ENCODE measurements at regions not wholly inside any gene's neighbourhood (a gene's known extent, or its start where the extent isn't known, plus 50 kb on each side); places are given as distances from the start of the nearest gene placed in this dataset.
"Not testable (repeated sequence)": the region's sequence is repeated elsewhere in the genome, so short reads cannot be mapped to it uniquely, and the experiment has no call there.

DNA sequence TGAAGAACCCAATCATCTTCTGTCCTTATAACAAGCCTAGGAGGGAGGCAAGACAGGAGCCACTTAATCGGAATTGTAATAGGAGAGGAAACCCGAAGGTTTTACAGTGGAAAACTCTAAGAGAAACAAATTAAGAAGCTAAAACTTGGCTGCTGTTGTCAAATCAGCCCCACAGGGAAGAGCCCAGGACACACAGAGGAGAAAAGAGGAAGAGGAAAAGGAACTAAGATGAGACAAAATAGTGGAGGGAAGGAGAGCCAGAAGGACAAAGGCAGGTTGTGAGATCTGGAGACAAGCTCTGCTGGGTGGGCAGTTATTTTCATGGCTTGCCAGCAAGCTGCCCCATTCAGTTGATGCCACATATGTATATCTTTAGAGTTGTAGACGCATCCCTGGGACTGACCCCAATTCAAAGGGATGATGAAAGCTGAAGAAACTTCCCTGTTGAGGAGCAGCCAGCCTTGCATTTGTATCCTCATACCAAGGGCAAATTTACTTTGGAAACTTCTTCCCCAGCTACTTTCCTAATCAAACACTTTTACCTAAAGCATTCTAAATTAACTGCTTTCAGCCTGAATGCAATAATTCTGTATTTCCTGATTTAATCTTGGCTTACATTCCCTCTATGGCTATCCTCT lies 499.8 kb upstream of the MEIS1 start:
- no peak for DNase-seq (ENCODE audit: low read depth)
- no peak for TF ChIP-seq CTCF (IDR thresholded peaks at IDR 0.05; ENCODE audit: low read length, missing control alignments)
- H3K4me3 ChIP-seq (replicated peaks; ENCODE audit: low read depth, low read length): no peak overlapping the region

- TF ChIP-seq CTCF (IDR thresholded peaks at IDR 0.05; ENCODE audit: low read length, missing control alignments): no peak
- DNase-seq (ENCODE audit: low read depth): no peak
- H3K4me3 ChIP-seq (replicated peaks; ENCODE audit: low read depth, low read length): no peak overlapping the region
These were observed 500.2 kb upstream of the SPRED2 start for GRCh38 chr2:65932571-65932970.

DNA sequence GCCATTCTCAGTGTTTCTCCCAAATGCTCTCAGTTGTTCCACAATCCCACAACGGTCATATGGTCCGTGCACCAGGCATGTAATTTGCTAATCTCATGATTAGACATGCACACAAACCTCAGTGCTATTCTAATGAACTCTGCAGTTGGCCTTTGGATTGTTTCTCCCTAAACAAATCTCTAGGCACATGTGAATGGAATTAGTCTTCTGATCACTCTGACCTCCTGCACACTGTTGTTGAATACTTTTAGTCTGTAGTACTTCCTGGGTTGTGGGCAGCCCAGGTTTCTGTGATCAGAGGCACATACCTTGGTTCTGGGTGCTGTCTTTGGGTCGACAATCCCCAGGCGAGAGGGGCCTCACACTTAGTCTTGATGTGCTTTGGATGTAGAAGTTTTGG lies 498.7 kb upstream of the SPRED2 start:
- TF ChIP-seq CTCF (IDR thresholded peaks at IDR 0.05; ENCODE audit: low read length, missing control alignments): no peak
- H3K4me3 ChIP-seq (replicated peaks; ENCODE audit: low read depth, low read length): no peak overlapping the region
- no peak for DNase-seq (ENCODE audit: low read depth)

DNA sequence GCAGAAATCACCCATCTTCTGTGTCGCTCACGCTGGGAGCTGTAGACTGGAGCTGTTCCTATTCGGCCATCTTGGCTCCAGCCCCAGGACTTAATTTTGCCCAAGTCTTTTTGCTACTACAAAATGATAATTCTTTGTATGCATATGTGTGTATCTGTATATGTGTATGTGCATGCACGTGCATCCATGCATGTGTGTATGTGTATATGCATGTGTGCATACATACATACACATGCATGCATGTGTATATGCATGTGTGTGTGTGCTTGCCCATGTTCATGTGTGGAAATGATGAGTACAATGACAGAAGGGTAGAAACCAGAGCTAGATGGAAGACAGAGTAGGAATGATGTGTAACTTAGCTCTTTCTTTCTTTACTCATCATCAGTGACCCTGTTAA lies 497.9 kb upstream of the SPRED2 start:
- TF ChIP-seq CTCF (IDR thresholded peaks at IDR 0.05; ENCODE audit: low read length, missing control alignments): no peak
- H3K4me3 ChIP-seq (replicated peaks; ENCODE audit: low read depth, low read length): no peak overlapping the region
- no peak for DNase-seq (ENCODE audit: low read depth)

GRCh38 chr2:65929664-65930063 lies 497.3 kb upstream of the SPRED2 start:
- DNase-seq (ENCODE audit: low read depth); H3K4me3 ChIP-seq (replicated peaks; ENCODE audit: low read depth, low read length): not testable (repeated sequence)

- no peak for DNase-seq (ENCODE audit: low read depth)
- TF ChIP-seq CTCF (IDR thresholded peaks at IDR 0.05; ENCODE audit: low read length, missing control alignments): no peak
- H3K4me3 ChIP-seq (replicated peaks; ENCODE audit: low read depth, low read length): no peak overlapping the region
These were observed 490.4 kb upstream of the SPRED2 start for GRCh38 chr2:65922794-65923193.

DNA sequence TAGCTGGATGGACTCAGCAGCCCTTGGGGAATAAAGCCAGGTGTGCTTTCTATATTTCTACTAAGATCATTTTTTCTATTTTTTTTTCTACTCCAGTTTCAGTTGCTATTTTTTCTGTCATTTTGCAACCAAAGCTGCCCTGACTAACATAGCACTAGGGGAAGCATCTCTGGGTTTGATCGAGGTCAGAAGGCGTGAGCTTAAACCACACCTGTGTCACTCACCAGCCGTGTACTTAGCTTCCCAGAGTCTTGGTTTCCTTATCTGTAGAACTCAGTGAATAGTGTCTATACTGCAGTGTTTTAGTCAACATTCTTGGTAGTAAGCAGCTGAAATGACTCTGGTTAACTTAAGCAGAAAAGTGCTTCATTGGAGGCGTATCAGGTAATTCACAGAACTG lies 489.6 kb upstream of the SPRED2 start:
- H3K4me3 ChIP-seq (replicated peaks; ENCODE audit: low read depth, low read length): no peak overlapping the region
- no peak for TF ChIP-seq CTCF (IDR thresholded peaks at IDR 0.05; ENCODE audit: low read length, missing control alignments)
- no peak for DNase-seq (ENCODE audit: low read depth)

All from fibroblast of pulmonary artery (primary cell).